Osteocyte (in vitro differentiated cells): ENCODE measurements at regions not wholly inside any gene's neighbourhood (a gene's known extent, or its start where the extent isn't known, plus 50 kb on each side); places are given as distances from the start of the nearest gene placed in this dataset.

Experiments
- DNase-seq: peaks from one replicate; pipeline ENCODE4 v3.0.0; 2021; ENCODE audit warnings: mixed read lengths; ENCODE audit not compliant: unreplicated experiment; ENCODE audit errors: extremely low spot score
- H3K27ac Mint-ChIP-seq: one replicate; pipeline ENCODE4 v1.8.0; 2021; ENCODE audit warnings: mild to moderate bottlenecking, mixed read lengths; ENCODE audit not compliant: unreplicated experiment
- H3K27me3 Mint-ChIP-seq: one replicate; pipeline ENCODE4 v1.8.0; 2021; ENCODE audit warnings: mixed read lengths; ENCODE audit not compliant: unreplicated experiment
- H3K36me3 Mint-ChIP-seq: one replicate; pipeline ENCODE4 v1.8.0; 2021; ENCODE audit warnings: mixed read lengths; ENCODE audit not compliant: unreplicated experiment
- H3K4me1 Mint-ChIP-seq: one replicate; pipeline ENCODE4 v1.8.0; 2021; ENCODE audit warnings: mixed read lengths; ENCODE audit not compliant: unreplicated experiment
- H3K4me3 Mint-ChIP-seq: one replicate; pipeline ENCODE4 v1.8.0; 2021; ENCODE audit warnings: mild to moderate bottlenecking, moderate library complexity, mixed read lengths; ENCODE audit not compliant: unreplicated experiment
- H3K9me3 Mint-ChIP-seq: one replicate; pipeline ENCODE4 v1.8.0; 2021; ENCODE audit warnings: mixed read lengths; ENCODE audit not compliant: unreplicated experiment
- TF ChIP-seq, protein P1 (sequence below): fragments of 200-600 bp; sonication (generic); IDR thresholded peaks from 2 replicates; pipeline ENCODE4 v1.5.0; 2021; ENCODE audit warnings: antibody characterized with exemption, mild to moderate bottlenecking, moderate library complexity

DNA sequence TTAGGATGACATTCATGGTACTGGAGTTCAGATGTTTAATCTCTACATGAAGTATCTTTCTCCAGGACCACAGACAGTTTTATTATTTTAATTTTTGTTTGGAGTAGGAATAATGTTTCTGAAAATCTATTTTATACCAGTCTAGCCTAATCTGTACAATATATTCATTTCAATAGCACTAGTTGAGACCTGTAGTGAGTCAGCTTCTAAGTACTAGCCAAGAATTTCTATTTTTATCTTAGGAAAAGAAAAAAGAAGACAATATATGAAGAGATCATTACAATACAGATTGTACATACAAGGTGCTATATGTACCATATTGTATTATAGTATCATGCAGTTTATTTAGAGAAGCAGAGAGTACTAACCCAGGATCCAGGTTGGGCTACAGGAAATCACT is 826.9 kb upstream of the PIK3C3 start:
- H3K9me3 Mint-ChIP-seq = peaks cover 3% of the 10 kb centered on the region
- peaks cover 8% of the 10 kb centered on the region for H3K4me1 Mint-ChIP-seq
- TF ChIP-seq, protein P1, sequence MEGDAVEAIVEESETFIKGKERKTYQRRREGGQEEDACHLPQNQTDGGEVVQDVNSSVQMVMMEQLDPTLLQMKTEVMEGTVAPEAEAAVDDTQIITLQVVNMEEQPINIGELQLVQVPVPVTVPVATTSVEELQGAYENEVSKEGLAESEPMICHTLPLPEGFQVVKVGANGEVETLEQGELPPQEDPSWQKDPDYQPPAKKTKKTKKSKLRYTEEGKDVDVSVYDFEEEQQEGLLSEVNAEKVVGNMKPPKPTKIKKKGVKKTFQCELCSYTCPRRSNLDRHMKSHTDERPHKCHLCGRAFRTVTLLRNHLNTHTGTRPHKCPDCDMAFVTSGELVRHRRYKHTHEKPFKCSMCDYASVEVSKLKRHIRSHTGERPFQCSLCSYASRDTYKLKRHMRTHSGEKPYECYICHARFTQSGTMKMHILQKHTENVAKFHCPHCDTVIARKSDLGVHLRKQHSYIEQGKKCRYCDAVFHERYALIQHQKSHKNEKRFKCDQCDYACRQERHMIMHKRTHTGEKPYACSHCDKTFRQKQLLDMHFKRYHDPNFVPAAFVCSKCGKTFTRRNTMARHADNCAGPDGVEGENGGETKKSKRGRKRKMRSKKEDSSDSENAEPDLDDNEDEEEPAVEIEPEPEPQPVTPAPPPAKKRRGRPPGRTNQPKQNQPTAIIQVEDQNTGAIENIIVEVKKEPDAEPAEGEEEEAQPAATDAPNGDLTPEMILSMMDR = no peak
- H3K27ac Mint-ChIP-seq = no peak overlapping the region
- H3K27me3 Mint-ChIP-seq = no peaks in the 10 kb centered on the region
- no peak for DNase-seq
- H3K36me3 Mint-ChIP-seq = no peaks in the 10 kb centered on the region
- H3K4me3 Mint-ChIP-seq = no peak overlapping the region

DNA sequence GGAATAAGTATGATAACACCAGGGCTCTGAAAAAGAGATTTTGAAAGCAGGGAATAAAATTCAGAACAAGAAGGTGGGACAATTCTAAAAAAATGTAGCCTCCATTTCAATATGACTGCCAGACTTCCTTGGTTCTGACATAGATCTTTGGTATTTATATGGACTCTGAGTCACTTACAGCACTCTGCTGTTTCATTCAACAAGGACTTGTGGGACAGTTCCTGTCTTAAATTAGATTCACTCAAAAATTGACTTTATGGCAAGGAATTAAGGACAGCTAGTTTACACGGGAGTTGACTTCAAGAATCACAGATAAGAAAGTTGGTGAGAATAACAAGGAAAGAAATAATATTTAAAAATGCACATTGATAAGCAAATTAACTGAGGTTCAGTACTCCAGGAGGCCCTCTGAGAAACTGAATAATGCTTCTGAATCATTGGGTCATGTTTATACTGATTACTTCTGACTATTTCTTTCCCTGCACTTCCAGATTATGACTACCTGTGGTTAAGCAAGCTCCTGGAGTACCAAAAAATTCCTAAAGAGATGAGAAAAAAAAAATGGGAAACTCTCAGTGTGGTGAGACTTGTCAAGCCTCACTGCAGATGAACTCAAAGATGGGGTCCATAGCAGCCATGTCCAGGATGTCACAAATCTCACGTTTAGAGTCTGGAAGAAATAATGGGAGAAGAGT is 828.3 kb upstream of the PIK3C3 start:
- H3K4me3 Mint-ChIP-seq = no peak overlapping the region
- no peak for DNase-seq
- H3K9me3 Mint-ChIP-seq = peaks cover 3% of the 10 kb centered on the region
- H3K27ac Mint-ChIP-seq = no peak overlapping the region
- no peaks in the 10 kb centered on the region for H3K36me3 Mint-ChIP-seq
- TF ChIP-seq, protein P1 = no peak
- no peaks in the 10 kb centered on the region for H3K27me3 Mint-ChIP-seq
- H3K4me1 Mint-ChIP-seq = peaks cover 10% of the 10 kb centered on the region

DNA sequence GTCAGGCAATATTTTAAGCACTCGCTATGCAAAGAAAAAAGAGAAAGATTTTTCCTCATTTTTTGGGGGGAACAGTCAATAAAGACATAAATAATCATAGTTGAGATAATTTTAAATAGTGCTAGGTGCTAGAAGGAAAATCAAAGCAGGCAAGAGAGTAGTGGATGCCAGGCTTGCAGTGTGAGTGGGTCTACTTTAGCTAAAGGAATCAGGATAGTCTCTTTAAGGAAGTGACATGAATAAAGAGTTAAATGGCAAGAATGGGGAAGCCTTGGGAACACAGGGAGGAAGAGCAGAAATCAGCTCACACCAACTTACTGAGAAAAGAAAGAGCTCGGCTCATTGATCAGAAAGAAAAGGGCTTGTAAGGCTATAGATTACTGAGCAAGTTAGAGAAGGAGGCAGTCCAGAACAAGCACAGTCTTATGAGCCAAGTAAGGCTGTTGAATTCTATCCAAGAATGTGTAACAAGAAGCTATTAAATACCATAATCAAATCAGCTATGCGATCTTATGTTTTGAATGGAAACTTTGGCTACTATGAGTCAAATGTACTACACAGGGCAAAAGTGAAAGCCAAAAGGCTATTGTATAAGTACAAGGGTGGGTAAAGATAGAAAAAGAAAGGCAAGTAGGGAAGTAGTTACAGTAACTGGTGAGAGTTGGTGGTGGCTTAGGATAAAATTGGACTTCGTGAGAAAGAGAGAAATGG is 833.8 kb upstream of the PIK3C3 start:
- TF ChIP-seq, protein P1 = no peak
- Mint-ChIP-seq H3K27me3 (no peaks in the 10 kb centered on the region), H3K36me3 (no peaks in the 10 kb centered on the region), H3K9me3 (peaks cover 3% of the 10 kb centered on the region), H3K4me3 (no peak overlapping the region), H3K27ac (no peak overlapping the region), H3K4me1 (peaks cover 9% of the 10 kb centered on the region)
- DNase-seq = no peak

DNA sequence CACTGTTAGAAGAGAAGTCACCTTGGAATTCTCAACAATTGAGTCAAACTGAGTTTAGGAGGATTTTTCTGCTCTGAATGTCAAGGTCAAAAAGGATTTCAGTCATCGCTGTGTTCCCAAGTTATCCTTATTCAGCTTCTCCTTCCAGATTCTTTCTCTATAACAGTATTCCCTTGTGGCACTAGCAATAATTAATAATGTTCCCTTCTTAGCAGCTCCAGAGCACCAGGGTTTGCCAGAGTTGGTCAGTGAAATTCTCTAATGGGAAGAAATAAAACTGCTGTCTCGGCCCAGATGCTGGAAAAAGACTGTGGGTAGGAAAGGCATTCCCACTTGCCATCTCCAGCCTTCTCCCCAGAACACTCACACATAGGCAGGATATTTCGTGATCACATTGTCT is 836.0 kb upstream of the PIK3C3 start:
- Mint-ChIP-seq H3K4me3 (no peak overlapping the region), H3K4me1 (peaks cover 4% of the 10 kb centered on the region), H3K36me3 (no peaks in the 10 kb centered on the region), H3K27ac (no peak overlapping the region), H3K9me3 (no peaks in the 10 kb centered on the region), H3K27me3 (peaks cover 3% of the 10 kb centered on the region)
- TF ChIP-seq, protein P1 = no peak
- no peak for DNase-seq

DNA sequence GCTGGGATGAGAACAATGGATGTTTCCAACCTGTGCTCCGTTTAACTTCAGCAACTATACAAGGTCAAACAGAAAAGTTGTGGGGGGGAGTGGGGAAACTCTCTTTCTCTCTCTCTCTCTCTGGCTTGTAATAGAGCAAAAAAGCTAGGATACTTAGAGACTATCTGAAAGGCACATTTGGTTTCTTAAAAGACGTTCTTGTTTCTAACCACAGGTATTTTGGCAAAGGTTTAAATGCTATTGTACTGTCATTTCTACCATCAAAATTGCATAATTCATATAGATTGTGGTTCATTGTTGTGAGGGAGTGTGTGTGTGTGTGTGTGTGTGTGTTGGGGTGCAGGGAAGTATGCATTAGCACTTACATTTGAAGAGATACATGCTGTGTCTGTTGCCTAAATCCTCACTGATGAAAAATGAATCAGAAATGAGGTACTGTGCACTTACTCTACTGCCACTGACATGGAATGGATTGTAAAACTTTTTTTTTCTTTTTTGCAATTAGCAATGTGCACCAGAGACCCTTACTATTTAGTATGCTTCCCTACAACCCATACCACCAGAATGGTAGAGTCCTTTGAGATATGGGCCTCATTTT is 841.0 kb upstream of the PIK3C3 start:
- no peak for DNase-seq
- Mint-ChIP-seq H3K4me1 (no peaks in the 10 kb centered on the region), H3K27ac (no peak overlapping the region), H3K36me3 (no peaks in the 10 kb centered on the region), H3K4me3 (no peak overlapping the region), H3K9me3 (peaks cover 16% of the 10 kb centered on the region), H3K27me3 (peaks cover 3% of the 10 kb centered on the region)
- TF ChIP-seq, protein P1 = no peak
